Kidney (tissue), 13 donors: ENCODE measurements at regions not wholly inside any gene's neighbourhood (a gene's known extent, or its start where the extent isn't known, plus 50 kb on each side); places are given as distances from the start of the nearest gene placed in this dataset.
"Not testable (repeated sequence)": the region's sequence is repeated elsewhere in the genome, so short reads cannot be mapped to it uniquely, and the experiment has no call there.

Source experiments
- DNase-seq, 5 donors: peaks; one replicate each; pipeline ENCODE4 v3.0.0-alpha.2; 2013 to 2020
- FAIRE-seq: peaks from 2 replicates; lab custom pipeline; 2012; peaks lifted over from hg19 to GRCh38; lab: Jason Lieb, UNC
- H3K27ac ChIP-seq, 2 donors: one replicate each; pipeline ENCODE4 v1.7.0; 2013; ENCODE audit warnings: low read depth in 2 of 2, low read length in 2 of 2, inconsistent platforms in 1 of 2
- H3K27me3 ChIP-seq: one replicate; pipeline ENCODE4 v1.7.1; 2013; ENCODE audit warnings: low read length, inconsistent platforms; ENCODE audit not compliant: control insufficient read depth, insufficient read depth
- H3K36me3 ChIP-seq, 3 donors: one replicate each; pipeline versions ENCODE4 v1.7.0 to v1.7.1; 2013; ENCODE audit warnings: low read length in 3 of 3, control low read depth in 1 of 3, inconsistent platforms in 1 of 3; ENCODE audit not compliant: insufficient read depth in 3 of 3, control insufficient read depth in 2 of 3
- H3K4me1 ChIP-seq, 3 donors: one replicate each; pipeline versions ENCODE4 v1.7.0 to v1.7.1; 2013; ENCODE audit warnings: low read length in 3 of 3, inconsistent platforms in 1 of 3, low read depth in 1 of 3; ENCODE audit not compliant: control insufficient read depth in 2 of 3, insufficient read depth in 2 of 3
- H3K4me3 ChIP-seq, 3 donors: one replicate each; pipeline versions ENCODE4 v1.7.0 to v1.8.1; 2013; ENCODE audit warnings: low read length in 3 of 3, control low read depth in 1 of 3, inconsistent platforms in 1 of 3
- H3K9ac ChIP-seq, 3 donors: one replicate each; pipeline versions ENCODE4 v1.7.0 to v1.7.1; 2013; ENCODE audit warnings: low read length in 3 of 3, control low read depth in 1 of 3, inconsistent platforms in 1 of 3
- H3K9me3 ChIP-seq, 3 donors: one replicate each; pipeline versions ENCODE4 v1.7.0 to v1.7.1; 2013; ENCODE audit warnings: low read length in 3 of 3, control low read depth in 1 of 3, inconsistent platforms in 1 of 3; ENCODE audit not compliant: control insufficient read depth in 2 of 3, insufficient read depth in 1 of 3
- intact Hi-C: fragments of 100-400 bp; cut with DNase I; formaldehyde crosslinking; loops from one replicate; pipeline ENCODE4 v1.11.1; 2022
- TF ChIP-seq, protein P1 (sequence below): IDR thresholded peaks from 3 replicates; pipeline ENCODE4 v1.5.1; 2012; ENCODE audit warnings: mild to moderate bottlenecking, moderate library complexity, borderline replicate concordance; ENCODE audit not compliant: insufficient read depth; ENCODE audit errors: extremely low read depth
- donor health status: control.
- donor health status: control.
- donor health status: control.
- donor health status: control.
- donor health status: control.
- donor health status: DM: yes; HTN: yes; CAD: no.
- donor health status: Normal renal cell carcinoma (clear cell type).

GRCh38 chr14:27668531-27668930, 1070.7 kb upstream of the NOVA1 start:
- H3K9ac ChIP-seq, result no peak overlapping the region
- no peaks in the 10 kb centered on the region for H3K36me3 ChIP-seq
- no peak for FAIRE-seq
- H3K27me3 ChIP-seq, result no peaks in the 10 kb centered on the region
- no peak for DNase-seq
- no peak overlapping the region for H3K4me3 ChIP-seq
- no peaks in the 10 kb centered on the region for H3K9me3 ChIP-seq
- intact Hi-C loops, result no loop called here
- H3K4me1 ChIP-seq, result no peaks in the 10 kb centered on the region
- no peak overlapping the region for H3K27ac ChIP-seq
- TF ChIP-seq, protein P1, sequence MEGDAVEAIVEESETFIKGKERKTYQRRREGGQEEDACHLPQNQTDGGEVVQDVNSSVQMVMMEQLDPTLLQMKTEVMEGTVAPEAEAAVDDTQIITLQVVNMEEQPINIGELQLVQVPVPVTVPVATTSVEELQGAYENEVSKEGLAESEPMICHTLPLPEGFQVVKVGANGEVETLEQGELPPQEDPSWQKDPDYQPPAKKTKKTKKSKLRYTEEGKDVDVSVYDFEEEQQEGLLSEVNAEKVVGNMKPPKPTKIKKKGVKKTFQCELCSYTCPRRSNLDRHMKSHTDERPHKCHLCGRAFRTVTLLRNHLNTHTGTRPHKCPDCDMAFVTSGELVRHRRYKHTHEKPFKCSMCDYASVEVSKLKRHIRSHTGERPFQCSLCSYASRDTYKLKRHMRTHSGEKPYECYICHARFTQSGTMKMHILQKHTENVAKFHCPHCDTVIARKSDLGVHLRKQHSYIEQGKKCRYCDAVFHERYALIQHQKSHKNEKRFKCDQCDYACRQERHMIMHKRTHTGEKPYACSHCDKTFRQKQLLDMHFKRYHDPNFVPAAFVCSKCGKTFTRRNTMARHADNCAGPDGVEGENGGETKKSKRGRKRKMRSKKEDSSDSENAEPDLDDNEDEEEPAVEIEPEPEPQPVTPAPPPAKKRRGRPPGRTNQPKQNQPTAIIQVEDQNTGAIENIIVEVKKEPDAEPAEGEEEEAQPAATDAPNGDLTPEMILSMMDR, result no peak

DNA sequence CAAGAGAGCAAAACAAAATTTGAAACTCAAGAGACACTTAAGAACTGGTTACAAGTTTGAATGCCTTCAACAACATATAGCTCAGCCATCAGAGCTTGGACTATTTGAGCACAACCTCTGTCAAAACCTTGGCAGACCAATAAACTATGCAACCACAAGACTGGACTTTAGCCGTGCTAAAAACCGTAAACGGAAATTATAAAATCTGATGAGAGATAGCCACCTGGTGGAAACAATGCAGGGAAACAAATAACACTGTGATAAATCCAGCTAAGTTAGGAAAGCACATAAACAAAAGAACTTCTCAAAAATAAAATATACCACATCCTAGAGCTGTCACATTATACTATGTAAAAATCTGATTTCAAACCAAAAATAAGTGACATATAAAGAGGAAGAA, 1074.2 kb upstream of the NOVA1 start:
- intact Hi-C loops, result no loop called here
- TF ChIP-seq, protein P1, result no peak
- no peak for FAIRE-seq

GRCh38 chr14:27672811-27673737, 1075.2 kb upstream of the NOVA1 start:
- H3K27ac ChIP-seq, intact Hi-C loops, H3K4me1 ChIP-seq, H3K9ac ChIP-seq, H3K36me3 ChIP-seq, FAIRE-seq, H3K4me3 ChIP-seq, H3K9me3 ChIP-seq, H3K27me3 ChIP-seq: not testable (repeated sequence)
- peak in 1 of 5 donors; percentile 6 for DNase-seq

More for the DNA sequence above, 1074.2 kb upstream of the NOVA1 start:
- Histone ChIP-seq H3K9me3 (no peaks in the 10 kb centered on the region), H3K4me3 (no peak overlapping the region), H3K36me3 (no peaks in the 10 kb centered on the region), H3K4me1 (no peaks in the 10 kb centered on the region), H3K27ac (no peak overlapping the region), H3K9ac (no peak overlapping the region), H3K27me3 (no peaks in the 10 kb centered on the region)
- DNase-seq, result peak in 2 of 5 donors; percentile 6 to 49

GRCh38 chr14:27686137-27686536, 1080.5 kb upstream of the FOXG1 start:
- Histone ChIP-seq H3K36me3 (no peaks in the 10 kb centered on the region), H3K9me3 (no peaks in the 10 kb centered on the region), H3K4me3 (no peak overlapping the region), H3K4me1 (no peaks in the 10 kb centered on the region), H3K27ac (no peak overlapping the region), H3K27me3 (no peaks in the 10 kb centered on the region), H3K9ac (no peak overlapping the region)
- intact Hi-C loops, result no loop called here
- FAIRE-seq (no peak), DNase-seq (no peak)
- TF ChIP-seq, protein P1, result no peak
